Stimulated activated CD4-positive, alpha-beta T cell treated with anti-CD3 and anti-CD28 coated beads, Interleukin-4, amount 100 ng/mL, for 48 hours (primary cell): ENCODE measurements at regions not wholly inside any gene's neighbourhood (a gene's known extent, or its start where the extent isn't known, plus 50 kb on each side); places are given as distances from the start of the nearest gene placed in this dataset.
"Not testable (repeated sequence)": the region's sequence is repeated elsewhere in the genome, so short reads cannot be mapped to it uniquely, and the experiment has no call there.

Experiments used
- DNase-seq, 2 donors: peaks; one replicate each; pipeline ENCODE4 v3.0.0-alpha.2; 2020; ENCODE audit warnings: low read depth in 2 of 2

GRCh38 chr3:43236008-43236407 lies 50.3 kb upstream of the SNRK start:
- DNase-seq = no peak

GRCh38 chr3:43233062-43233461 lies 53.3 kb upstream of the SNRK start:
- no peak for DNase-seq

- no peak for DNase-seq
Measured at GRCh38 chr3:43231276-43232000, 54.9 kb upstream of the SNRK start.

- not testable (repeated sequence) for DNase-seq
Measured at GRCh38 chr3:43229865-43230264, 56.5 kb upstream of the SNRK start.

- DNase-seq = not testable (repeated sequence)
Measured at GRCh38 chr3:43227685-43228084, 58.7 kb upstream of the SNRK start.

- DNase-seq = no peak
Measured at GRCh38 chr3:43224405-43225073, 61.8 kb upstream of the SNRK start.

- DNase-seq = no peak
Measured at GRCh38 chr3:43223670-43224364, 62.5 kb upstream of the SNRK start.

- no peak for DNase-seq
Measured at GRCh38 chr3:43222590-43222989, 63.8 kb upstream of the SNRK start.

GRCh38 chr3:43221076-43221475 lies 65.3 kb upstream of the SNRK start:
- no peak for DNase-seq

- DNase-seq = no peak
Measured at GRCh38 chr3:43219616-43220015, 66.7 kb upstream of the SNRK start.

- no peak for DNase-seq
Measured at GRCh38 chr3:43218921-43219320, 67.4 kb upstream of the SNRK start.

- no peak for DNase-seq
Measured at GRCh38 chr3:43218156-43218555, 68.2 kb upstream of the SNRK start.

- no peak for DNase-seq
Measured at GRCh38 chr3:43217633-43218032, 68.7 kb upstream of the SNRK start.

GRCh38 chr3:43217206-43217605 lies 69.1 kb upstream of the SNRK start:
- DNase-seq = no peak

GRCh38 chr3:43215663-43216275 lies 70.6 kb upstream of the SNRK start:
- no peak for DNase-seq

- DNase-seq = no peak
Measured at GRCh38 chr3:43215138-43215537, 71.2 kb upstream of the SNRK start.

GRCh38 chr3:43214616-43215015 lies 71.7 kb upstream of the SNRK start:
- no peak for DNase-seq

- DNase-seq = no peak
Measured at GRCh38 chr3:43213631-43214030, 72.7 kb upstream of the SNRK start.

- DNase-seq = no peak
Measured at GRCh38 chr3:43212914-43213611, 73.3 kb upstream of the SNRK start.

GRCh38 chr3:43211681-43212080 lies 74.7 kb upstream of the SNRK start:
- no peak for DNase-seq

- no peak for DNase-seq
Measured at GRCh38 chr3:43210049-43211027, 76.0 kb upstream of the SNRK start.
